H1 (cell line): ENCODE measurements at regions not wholly inside any gene's neighbourhood (a gene's known extent, or its start where the extent isn't known, plus 50 kb on each side); places are given as distances from the start of the nearest gene placed in this dataset.

Source experiments
- CTCF ChIA-PET: fragments of 300-600 bp; sonication (Branson Sonifier 250); formaldehyde crosslinking; loops from one replicate; lab custom pipeline; 2021; ENCODE audit not compliant: partially characterized antibody; lab: Charles Lee
- POLR2A ChIA-PET: fragments of 300-600 bp; sonication (Branson Sonifier 250); formaldehyde crosslinking; loops from one replicate; lab custom pipeline; 2021; ENCODE audit warnings: inconsistent platforms; ENCODE audit not compliant: partially characterized antibody; lab: Charles Lee
- DNase-seq, 2 experiments: peaks; one replicate each; pipeline versions ENCODE4 v3.0.0 to v3.0.0-alpha.2; 2010 to 2022; ENCODE audit warnings: low spot score in 2 of 2, low read depth in 1 of 2, mixed read lengths in 1 of 2
- FAIRE-seq: peaks from 2 replicates; lab custom pipeline; 2011; peaks lifted over from hg19 to GRCh38; lab: Jason Lieb, UNC
- H2AFZ ChIP-seq: 2 replicates; pipeline ENCODE4 v1.8.1; 2012; ENCODE audit warnings: low read length, inconsistent platforms
- H2AK5ac ChIP-seq: 2 replicates; pipeline ENCODE4 v1.6.1; 2013; ENCODE audit warnings: low read depth, low read length
- H2BK120ac ChIP-seq: replicated peaks from 2 replicates; pipeline ENCODE3; 2013; ENCODE audit warnings: low read depth, low read length, inconsistent platforms
- H2BK12ac ChIP-seq: 2 replicates; pipeline ENCODE4 v1.6.1; 2013; ENCODE audit warnings: low read depth, low read length
- H2BK15ac ChIP-seq: 2 replicates; pipeline ENCODE4 v1.6.1; 2013; ENCODE audit warnings: low read length
- H2BK20ac ChIP-seq: 2 replicates; pipeline ENCODE4 v1.6.1; 2013; ENCODE audit warnings: low read length
- H2BK5ac ChIP-seq: 2 replicates; pipeline ENCODE4 v1.6.1; 2013; ENCODE audit warnings: low read depth, low read length
- H3K14ac ChIP-seq: 2 replicates; pipeline ENCODE4 v1.6.1; 2013; ENCODE audit warnings: inconsistent platforms; ENCODE audit not compliant: insufficient read length
- H3K18ac ChIP-seq: 2 replicates; pipeline ENCODE4 v1.6.1; 2013; ENCODE audit warnings: low read length; ENCODE audit errors: extremely low read depth
- H3K23ac ChIP-seq: 2 replicates; pipeline ENCODE4 v1.6.1; 2013; ENCODE audit warnings: inconsistent platforms; ENCODE audit not compliant: insufficient read length
- H3K23me2 ChIP-seq: 2 replicates; pipeline ENCODE4 v1.6.1; 2013; ENCODE audit warnings: low read depth, low read length
- H3K27ac ChIP-seq: 2 replicates; pipeline ENCODE4 v1.6.1; 2011; ENCODE audit warnings: low read depth, low read length, inconsistent platforms
- H3K27me3 ChIP-seq, 4 experiments: replicated peaks in 1 of 4; 1 replicate in 1 of 4; 2 replicates in 3 of 4; pipeline versions ENCODE4 v1.6.1 to v1.8.1; 2011 to 2013; ENCODE audit warnings: low read length in 3 of 4, mild to moderate bottlenecking in 3 of 4, inconsistent platforms in 2 of 4, mixed read lengths in 2 of 4, moderate library complexity in 1 of 4; ENCODE audit not compliant: control insufficient read depth in 3 of 4, insufficient read depth in 3 of 4; ENCODE audit errors: extremely low read depth in 1 of 4
- H3K36me3 ChIP-seq, 4 experiments: 2 replicates each; pipeline versions ENCODE4 v1.6.1 to v1.8.1; 2011 to 2013; ENCODE audit warnings: mild to moderate bottlenecking in 4 of 4, low read length in 3 of 4, moderate library complexity in 2 of 4, control low read depth in 1 of 4, inconsistent platforms in 1 of 4; ENCODE audit not compliant: insufficient read depth in 4 of 4, control insufficient read depth in 2 of 4
- H3K4ac ChIP-seq: replicated peaks from 2 replicates; pipeline ENCODE3; 2013; ENCODE audit warnings: low read length, low read depth, mixed read lengths, inconsistent platforms; ENCODE audit not compliant: insufficient read length
- H3K4me1 ChIP-seq, 4 experiments: replicated peaks in 1 of 4; 1 replicate in 1 of 4; 2 replicates in 3 of 4; pipeline versions ENCODE4 v1.6.1 to v1.8.1; 2011 to 2013; ENCODE audit warnings: low read length in 3 of 4, inconsistent platforms in 2 of 4, mixed read lengths in 1 of 4; ENCODE audit not compliant: insufficient read depth in 4 of 4, control insufficient read depth in 3 of 4
- H3K4me2 ChIP-seq, 2 experiments: 2 replicates each; pipeline versions ENCODE4 v1.6.1 to v1.8.1; 2011 to 2013; ENCODE audit warnings: low read depth in 2 of 2, low read length in 2 of 2, control low read depth in 1 of 2, inconsistent platforms in 1 of 2, mild to moderate bottlenecking in 1 of 2; ENCODE audit not compliant: insufficient read depth in 1 of 2
- H3K4me3 ChIP-seq, 4 experiments: fragments of 200-600, 300-600 bp in 1 of 4; sonication (generic), shearing (Covaris generic), sonication (Bioruptor Twin) in 1 of 4; 2 replicates each; pipeline versions ENCODE4 v1.5.1 to v1.8.1; 2011 to 2016; ENCODE audit warnings: low read length in 4 of 4, low read depth in 3 of 4, control low read depth in 2 of 4, inconsistent platforms in 2 of 4, mild to moderate bottlenecking in 2 of 4, mixed read lengths in 1 of 4, moderate library complexity in 1 of 4; ENCODE audit not compliant: insufficient read depth in 2 of 4; ENCODE audit errors: extremely low read depth in 1 of 4
- H3K56ac ChIP-seq: replicated peaks from 2 replicates; pipeline ENCODE3; 2013; ENCODE audit warnings: low read depth, mild to moderate bottlenecking, mixed read lengths, low read length, inconsistent platforms; ENCODE audit not compliant: insufficient read length
- H3K79me1 ChIP-seq: 2 replicates; pipeline ENCODE4 v1.6.1; 2013; ENCODE audit warnings: low read depth, low read length, control low read depth
- H3K79me2 ChIP-seq, 2 experiments: 2 replicates each; pipeline versions ENCODE4 v1.6.1 to v1.8.1; 2012 to 2013; ENCODE audit warnings: low read length in 2 of 2, mild to moderate bottlenecking in 2 of 2, inconsistent platforms in 1 of 2; ENCODE audit not compliant: insufficient read depth in 2 of 2, control insufficient read depth in 1 of 2
- H3K9ac ChIP-seq, 4 experiments: replicated peaks in 1 of 4; 1 replicate in 1 of 4; 2 replicates in 3 of 4; pipeline versions ENCODE4 v1.6.1 to v1.8.1; 2011 to 2013; ENCODE audit warnings: low read depth in 3 of 4, low read length in 3 of 4, control low read depth in 2 of 4, mild to moderate bottlenecking in 2 of 4, moderate library complexity in 2 of 4, inconsistent platforms in 1 of 4; ENCODE audit errors: extremely low read depth in 1 of 4
- H3K9me3 ChIP-seq, 2 experiments: 2 replicates each; pipeline versions ENCODE4 v1.6.1 to v1.8.1; 2012 to 2013; ENCODE audit warnings: mild to moderate bottlenecking in 2 of 2, moderate library complexity in 2 of 2, control low read depth in 1 of 2, inconsistent platforms in 1 of 2, low read depth in 1 of 2, low read length in 1 of 2, mixed read lengths in 1 of 2; ENCODE audit not compliant: insufficient read depth in 2 of 2
- H4K20me1 ChIP-seq, 2 experiments: replicated peaks in 1 of 2; 2 replicates each; pipeline versions ENCODE3 to v1.8.1; 2011 to 2013; ENCODE audit warnings: inconsistent platforms in 2 of 2, low read length in 2 of 2, mild to moderate bottlenecking in 1 of 2; ENCODE audit not compliant: insufficient read depth in 2 of 2, control insufficient read depth in 1 of 2
- H4K5ac ChIP-seq: 2 replicates; pipeline ENCODE4 v1.6.1; 2013; ENCODE audit warnings: low read length, low read depth, mixed read lengths, inconsistent platforms; ENCODE audit not compliant: insufficient read length
- H4K8ac ChIP-seq: 2 replicates; pipeline ENCODE4 v1.8.0; 2013; ENCODE audit warnings: mild to moderate bottlenecking, moderate library complexity, low read length, inconsistent platforms; ENCODE audit not compliant: insufficient read depth; ENCODE audit errors: extremely low read depth
- H4K91ac ChIP-seq: replicated peaks from 2 replicates; pipeline ENCODE3; 2013; ENCODE audit warnings: low read length, mixed read lengths, inconsistent platforms; ENCODE audit not compliant: insufficient read length
- BRCA1 ChIP-seq: IDR thresholded peaks from 2 replicates; pipeline ENCODE4 v1.6.1; 2012; ENCODE audit warnings: low read depth, low read length, improper control_type of control experiment
- CTBP2 ChIP-seq: IDR thresholded peaks from 2 replicates; pipeline ENCODE4 v1.7.0; 2011; ENCODE audit warnings: borderline replicate concordance, mild to moderate bottlenecking, moderate library complexity, mixed read lengths, low read length; ENCODE audit not compliant: insufficient read depth, insufficient read length
- E2F6 ChIP-seq: IDR thresholded peaks from 2 replicates; pipeline ENCODE4 v1.6.1; 2012; ENCODE audit warnings: inconsistent platforms
- EP300 ChIP-seq, 2 experiments: IDR thresholded peaks; 1 replicate in 1 of 2; 2 replicates in 1 of 2; pipeline ENCODE4 v1.6.1; 2011 to 2012; ENCODE audit warnings: low read depth in 2 of 2, low read length in 2 of 2, mild to moderate bottlenecking in 2 of 2, borderline replicate concordance in 1 of 2, inconsistent platforms in 1 of 2, moderate library complexity in 1 of 2
- HDAC2 ChIP-seq, 2 experiments: fragments of 300-600 bp in 1 of 2; sonication (generic) in 1 of 2; IDR thresholded peaks; 2 replicates each; pipeline ENCODE4 v1.6.1; 2011 to 2012; ENCODE audit warnings: low read depth in 2 of 2, low read length in 2 of 2, mild to moderate bottlenecking in 2 of 2, moderate library complexity in 2 of 2, borderline replicate concordance in 1 of 2, inconsistent platforms in 1 of 2
- MAX ChIP-seq: IDR thresholded peaks from 2 replicates; pipeline ENCODE4 v1.6.1; 2012; ENCODE audit warnings: inconsistent platforms
- POLR2AphosphoS5 ChIP-seq: IDR thresholded peaks from 2 replicates; pipeline ENCODE4 v1.6.1; 2011; ENCODE audit warnings: low read depth, low read length
- RAD21 ChIP-seq, 2 experiments: IDR thresholded peaks in 1 of 2; conservative IDR thresholded peaks in 1 of 2; 2 replicates each; pipeline ENCODE4 v1.6.1; 2011; ENCODE audit warnings: low read depth in 2 of 2, low read length in 2 of 2, improper control_type of control experiment in 1 of 2, inconsistent platforms in 1 of 2, mild to moderate bottlenecking in 1 of 2, moderate library complexity in 1 of 2
- RFX5 ChIP-seq: IDR thresholded peaks from 2 replicates; pipeline ENCODE4 v1.6.1; 2011; ENCODE audit warnings: low read depth, low read length, improper control_type of control experiment, borderline replicate concordance
- TBP ChIP-seq: IDR thresholded peaks from 2 replicates; pipeline ENCODE4 v1.6.1; 2011; ENCODE audit warnings: low read depth, low read length, improper control_type of control experiment
- ZNF274 ChIP-seq: IDR thresholded peaks from 2 replicates; pipeline ENCODE4 v1.7.0; 2012; ENCODE audit warnings: low read length, borderline replicate concordance; ENCODE audit errors: extremely low read depth
- WGBS, 2 experiments: shearing (Covaris generic) in 1 of 2; methylation state at CpG; one replicate each; pipeline versions ENCODE4 v1.1.6 to v1.1.7; 2013 to 2015; ENCODE audit warnings: low lambda C conversion rate in 2 of 2, mixed read lengths in 2 of 2, inconsistent platforms in 1 of 2, low coverage in 1 of 2, missing lambda C conversion rate in 1 of 2; ENCODE audit not compliant: insufficient replicate concordance in 2 of 2, insufficient coverage in 1 of 2, insufficient read length in 1 of 2; ENCODE audit errors: extremely low coverage in 1 of 2, missing lambda C conversion rate in 1 of 2; 5-methylcytosine and 5-hydroxymethylcytosine counted together

- CTCF ChIA-PET, result no interaction called here
- WGBS, 2 experiments, result 90% methylated on average over 2 of the region's 2 CpGs; no CpG with 5 or more reads in 1 of the 2 experiments
- TF ChIP-seq EP300 (IDR thresholded peaks at IDR 0.05; ENCODE audit: borderline replicate concordance in 1 of 2, low read depth in 2 of 2, low read length in 2 of 2) (no peak), RAD21 (IDR thresholded peaks at IDR 0.05 in 1 of 2, conservative IDR thresholded peaks at IDR 0.05 in 1 of 2; ENCODE audit: low read depth in 2 of 2, low read length in 2 of 2) (peak; percentile 46 to 57), POLR2AphosphoS5 (no peak), RFX5 (no peak), CTBP2 (no peak), HDAC2 (IDR thresholded peaks at IDR 0.05; ENCODE audit: borderline replicate concordance in 1 of 2, low read depth in 2 of 2, low read length in 2 of 2) (no peak), ZNF274 (no peak), BRCA1 (no peak), TBP (no peak), E2F6 (no peak), MAX (no peak)
These were observed 753.6 kb upstream of the GCFC2 start for GRCh38 chr2:76464310-76464709.

More at GRCh38 chr2:76464310-76464709, 753.6 kb upstream of the GCFC2 start:
- Histone ChIP-seq H3K23ac (no peak overlapping the region), H3K4ac (no peak overlapping the region), H3K36me3 (no peaks in the 10 kb centered on the region), H3K4me1 (no peaks in the 10 kb centered on the region), H3K4me2 (no peak overlapping the region), H3K18ac (no peak overlapping the region), H3K4me3 (no peak overlapping the region), H2AK5ac (no peak overlapping the region), H2BK120ac (no peak overlapping the region), H2AFZ (no peak overlapping the region), H3K23me2 (no peaks in the 10 kb centered on the region), H2BK12ac (no peak overlapping the region), H3K9me3 (no peaks in the 10 kb centered on the region), H3K79me2 (no peaks in the 10 kb centered on the region), H4K5ac (no peak overlapping the region), H3K79me1 (no peaks in the 10 kb centered on the region), H2BK5ac (no peak overlapping the region), H2BK20ac (no peak overlapping the region), H3K56ac (no peak overlapping the region), H4K20me1 (no peaks in the 10 kb centered on the region), H2BK15ac (no peak overlapping the region), H3K27ac (no peak overlapping the region), H4K8ac (no peak overlapping the region), H3K14ac (no peak overlapping the region), H4K91ac (no peak overlapping the region), H3K9ac (no peak overlapping the region), H3K27me3 (no peaks in the 10 kb centered on the region)
- DNase-seq, result no peak
- FAIRE-seq, result no peak
- POLR2A ChIA-PET, result no interaction called here
